AG08395 (cell line): ENCODE measurements at regions not wholly inside any gene's neighbourhood (a gene's known extent, or its start where the extent isn't known, plus 50 kb on each side); places are given as distances from the start of the nearest gene placed in this dataset.
"Not testable (repeated sequence)": the region's sequence is repeated elsewhere in the genome, so short reads cannot be mapped to it uniquely, and the experiment has no call there.

Experiments used
- DNase-seq: peaks from one replicate; pipeline ENCODE4 v3.0.0; 2012; ENCODE audit warnings: mixed read lengths, low spot score

- DNase-seq = no peak
Measured at GRCh38 chr2:39872748-39873147, 93.7 kb upstream of the THUMPD2 start.

- DNase-seq = peak; percentile 84
Measured at GRCh38 chr2:39871291-39871761, 92.3 kb upstream of the THUMPD2 start.

- DNase-seq = no peak
Measured at GRCh38 chr2:39870871-39871270, 91.8 kb upstream of the THUMPD2 start.

- no peak for DNase-seq
Measured at GRCh38 chr2:39867268-39867667, 88.2 kb upstream of the THUMPD2 start.

- no peak for DNase-seq
Measured at GRCh38 chr2:39865751-39866150, 86.7 kb upstream of the THUMPD2 start.

- DNase-seq = not testable (repeated sequence)
Measured at GRCh38 chr2:39863672-39864071, 84.6 kb upstream of the THUMPD2 start.

GRCh38 chr2:39860538-39860937 lies 81.5 kb upstream of the THUMPD2 start:
- DNase-seq = no peak

- DNase-seq = no peak
Measured at GRCh38 chr2:39858677-39859076, 79.6 kb upstream of the THUMPD2 start.

GRCh38 chr2:39855856-39856255 lies 76.8 kb upstream of the THUMPD2 start:
- no peak for DNase-seq

GRCh38 chr2:39854771-39855170 lies 75.7 kb upstream of the THUMPD2 start:
- no peak for DNase-seq

GRCh38 chr2:39852831-39853230 lies 73.8 kb upstream of the THUMPD2 start:
- no peak for DNase-seq

- DNase-seq = peak; percentile 63
Measured at GRCh38 chr2:39851651-39852110, 72.6 kb upstream of the THUMPD2 start.

- peak; percentile 63 for DNase-seq
Measured at GRCh38 chr2:39851251-39851650, 72.2 kb upstream of the THUMPD2 start.

GRCh38 chr2:39849982-39850526 lies 71.0 kb upstream of the THUMPD2 start:
- no peak for DNase-seq

- DNase-seq = no peak
Measured at GRCh38 chr2:39849064-39849463, 70.0 kb upstream of the THUMPD2 start.

GRCh38 chr2:39845460-39846146 lies 66.5 kb upstream of the THUMPD2 start:
- no peak for DNase-seq

GRCh38 chr2:39839261-39839848 lies 60.3 kb upstream of the THUMPD2 start:
- no peak for DNase-seq

- no peak for DNase-seq
Measured at GRCh38 chr2:39838589-39838988, 59.5 kb upstream of the THUMPD2 start.

GRCh38 chr2:39837856-39838453 lies 58.9 kb upstream of the THUMPD2 start:
- peak; percentile 48 for DNase-seq

GRCh38 chr2:39836638-39837037 lies 57.6 kb upstream of the THUMPD2 start:
- no peak for DNase-seq

- no peak for DNase-seq
Measured at GRCh38 chr2:39834426-39834825, 55.4 kb upstream of the THUMPD2 start.

GRCh38 chr2:39830610-39831009 lies 51.6 kb upstream of the THUMPD2 start:
- not testable (repeated sequence) for DNase-seq
